ENCODE measurements at regions not wholly inside any gene's neighbourhood (a gene's known extent, or its start where the extent isn't known, plus 50 kb on each side); places are given as distances from the start of the nearest gene placed in this dataset.
A peak's percentile ranks its signal among the peaks of the same experiment; 100 is the strongest.
"Not testable (repeated sequence)": the region's sequence is repeated elsewhere in the genome, so short reads cannot be mapped to it uniquely, and the experiment has no call there.

- ChIA-PET POLR2A (interaction anchor here (1.2 kb wide), 1 partner anchor 1746 kb away, joined by 3 read pairs; no protein-coding TSS in a partner anchor), CTCF (no interaction called here)
- no peak overlapping the region for H3K4me3 Mint-ChIP-seq
- H3K27me3 Mint-ChIP-seq, result no peaks in the 10 kb centered on the region
- H3K27ac Mint-ChIP-seq, result no peak overlapping the region
- no peak for DNase-seq
- H3K9me3 Mint-ChIP-seq, result no peaks in the 10 kb centered on the region
- no peaks in the 10 kb centered on the region for H3K4me1 Mint-ChIP-seq (ENCODE audit: low read depth)
- intact Hi-C loops (cut with micrococcal nuclease), result no loop called here
- H3K36me3 Mint-ChIP-seq, result no peaks in the 10 kb centered on the region
Measured at GRCh38 chr2:128594953-128595677, 276.4 kb upstream of the HS6ST1 start.

GRCh38 chr2:128595763-128596395 is 277.2 kb upstream of the HS6ST1 start:
- no peak for DNase-seq

GRCh38 chr2:128596396-128597120 is 277.9 kb upstream of the HS6ST1 start:
- intact Hi-C loops (cut with micrococcal nuclease), result no loop called here
- Mint-ChIP-seq H3K27me3 (no peaks in the 10 kb centered on the region), H3K9me3 (no peaks in the 10 kb centered on the region), H3K27ac (no peak overlapping the region), H3K4me3 (no peak overlapping the region), H3K36me3 (no peaks in the 10 kb centered on the region), H3K4me1 (ENCODE audit: low read depth) (no peaks in the 10 kb centered on the region)
- no peak for DNase-seq
- ChIA-PET POLR2A (interaction anchor here (1.2 kb wide), 1 partner anchor 1744 kb away, joined by 3 read pairs; no protein-coding TSS in a partner anchor), CTCF (no interaction called here)

More at GRCh38 chr2:128595763-128596395, 277.2 kb upstream of the HS6ST1 start:
- Mint-ChIP-seq H3K9me3 (no peaks in the 10 kb centered on the region), H3K27ac (no peak overlapping the region), H3K36me3 (no peaks in the 10 kb centered on the region), H3K4me3 (no peak overlapping the region), H3K27me3 (no peaks in the 10 kb centered on the region), H3K4me1 (ENCODE audit: low read depth) (no peaks in the 10 kb centered on the region)
- POLR2A ChIA-PET, result interaction anchor here (1.2 kb wide), 1 partner anchor 1745 kb away, joined by 3 read pairs; no protein-coding TSS in a partner anchor
- CTCF ChIA-PET, result no interaction called here
- intact Hi-C loops (cut with micrococcal nuclease), result no loop called here

DNA sequence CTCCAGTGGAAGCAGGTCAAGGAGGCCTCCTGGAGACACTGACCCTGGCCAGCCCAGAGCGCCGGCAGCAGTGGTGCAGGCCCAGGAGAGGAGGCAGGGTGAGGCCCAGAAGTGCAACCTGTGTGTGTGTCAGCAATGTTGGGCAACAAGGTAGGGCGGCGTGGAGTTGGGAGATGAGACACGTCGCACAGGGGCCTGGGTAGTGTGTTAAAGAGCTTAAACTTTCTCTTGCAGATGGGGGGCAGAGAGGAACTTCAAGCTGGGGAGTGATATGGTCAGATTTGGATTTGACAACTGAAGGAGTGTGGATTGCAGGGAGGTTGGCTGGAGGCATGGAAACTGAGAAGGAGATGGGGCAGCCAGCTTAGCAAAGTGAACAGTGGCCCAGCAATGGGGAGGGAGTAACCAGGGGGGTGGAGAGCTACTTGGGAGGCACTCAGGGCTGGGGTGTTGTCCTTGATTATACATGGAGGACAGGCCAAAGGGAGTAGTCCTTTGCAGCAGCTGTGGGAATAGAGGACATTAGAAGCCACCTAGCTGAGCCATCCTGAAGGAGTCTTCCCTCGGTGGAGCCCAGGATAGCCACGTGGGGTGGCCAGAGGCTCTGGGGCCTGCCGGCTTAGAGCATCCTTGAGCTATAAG is 278.6 kb upstream of the HS6ST1 start:
- no peak for DNase-seq
- no peaks in the 10 kb centered on the region for H3K4me1 Mint-ChIP-seq (ENCODE audit: low read depth)
- CTCF ChIA-PET, result no interaction called here
- no peak overlapping the region for H3K4me3 Mint-ChIP-seq
- no peaks in the 10 kb centered on the region for H3K36me3 Mint-ChIP-seq
- H3K9me3 Mint-ChIP-seq, result no peaks in the 10 kb centered on the region
- intact Hi-C loops (cut with micrococcal nuclease), result no loop called here
- H3K27ac Mint-ChIP-seq, result no peak overlapping the region
- POLR2A ChIA-PET, result no interaction called here
- H3K27me3 Mint-ChIP-seq, result no peaks in the 10 kb centered on the region

DNA sequence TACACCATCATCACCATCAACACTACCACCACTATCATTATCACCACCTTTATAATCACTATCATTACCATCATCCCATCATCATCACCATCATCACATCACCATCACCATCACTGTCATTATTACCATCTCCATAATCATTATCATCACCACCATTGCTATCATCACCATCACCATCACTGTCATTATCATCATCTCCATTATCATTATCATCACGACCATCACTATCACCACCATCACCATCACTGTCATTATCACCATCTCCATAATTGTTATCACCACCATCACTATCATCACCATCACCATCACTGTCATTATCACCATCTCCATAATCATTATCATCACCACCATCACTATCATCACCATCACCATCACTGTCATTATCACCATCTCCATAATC is 279.6 kb upstream of the HS6ST1 start:
- H3K9me3 Mint-ChIP-seq; intact Hi-C loops (cut with micrococcal nuclease); H3K27me3 Mint-ChIP-seq; DNase-seq; H3K4me3 Mint-ChIP-seq; POLR2A ChIA-PET; H3K36me3 Mint-ChIP-seq; H3K4me1 Mint-ChIP-seq (ENCODE audit: low read depth); H3K27ac Mint-ChIP-seq; CTCF ChIA-PET: not testable (repeated sequence)

DNA sequence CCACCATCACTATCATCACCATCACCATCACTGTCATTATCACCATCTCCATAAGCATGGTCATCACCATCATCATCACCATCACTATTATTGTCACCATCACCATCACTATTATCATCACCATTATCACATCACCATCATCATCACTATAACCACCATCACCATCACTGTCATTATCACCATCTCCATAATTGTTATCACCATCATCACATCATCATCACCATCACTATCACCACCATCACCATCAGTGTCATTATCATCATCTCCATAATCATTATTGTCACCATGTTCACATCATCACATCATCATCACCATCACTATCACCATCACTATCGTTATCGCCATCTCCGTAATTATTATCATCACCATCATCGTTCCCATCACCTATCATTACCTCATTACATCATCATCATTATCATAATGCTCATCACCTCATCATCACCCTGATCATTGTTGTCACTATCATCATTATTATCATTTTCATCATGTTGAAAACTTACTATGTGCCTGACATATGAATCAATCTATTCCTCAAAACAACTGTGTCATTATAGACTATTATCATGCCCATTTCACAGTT is 280.3 kb upstream of the HS6ST1 start:
- POLR2A ChIA-PET, result no interaction called here
- no peaks in the 10 kb centered on the region for H3K4me1 Mint-ChIP-seq (ENCODE audit: low read depth)
- intact Hi-C loops (cut with micrococcal nuclease), result no loop called here
- no peaks in the 10 kb centered on the region for H3K36me3 Mint-ChIP-seq
- no peaks in the 10 kb centered on the region for H3K27me3 Mint-ChIP-seq
- H3K4me3 Mint-ChIP-seq, result no peak overlapping the region
- no peaks in the 10 kb centered on the region for H3K9me3 Mint-ChIP-seq
- no peak for DNase-seq
- CTCF ChIA-PET, result no interaction called here
- H3K27ac Mint-ChIP-seq, result no peak overlapping the region

DNA sequence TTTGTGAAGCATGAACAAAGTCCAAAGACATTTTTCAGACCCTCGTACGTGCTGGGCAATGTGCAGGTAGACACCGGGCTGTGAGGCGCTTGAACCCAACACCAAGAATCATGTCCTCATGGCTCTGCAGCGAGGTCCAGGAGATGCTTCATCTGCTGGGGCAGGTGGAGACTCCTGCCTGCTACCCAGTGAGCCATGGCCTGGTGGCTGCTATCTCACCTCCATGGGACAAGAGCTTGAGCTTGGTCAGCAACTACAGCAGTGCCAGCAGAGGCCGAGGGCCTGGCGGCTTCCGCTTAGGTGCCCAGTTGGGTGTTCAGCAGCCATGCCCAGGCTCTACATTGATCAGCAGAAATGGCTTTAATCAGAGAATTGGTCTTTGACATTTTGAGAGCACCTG is 281.0 kb upstream of the HS6ST1 start:
- Mint-ChIP-seq H3K27ac (no peak overlapping the region), H3K9me3 (no peaks in the 10 kb centered on the region), H3K4me3 (no peak overlapping the region), H3K27me3 (no peaks in the 10 kb centered on the region), H3K4me1 (ENCODE audit: low read depth) (no peaks in the 10 kb centered on the region), H3K36me3 (no peaks in the 10 kb centered on the region)
- intact Hi-C loops (cut with micrococcal nuclease), result no loop called here
- ChIA-PET CTCF (no interaction called here), POLR2A (no interaction called here)
- no peak for DNase-seq

DNA sequence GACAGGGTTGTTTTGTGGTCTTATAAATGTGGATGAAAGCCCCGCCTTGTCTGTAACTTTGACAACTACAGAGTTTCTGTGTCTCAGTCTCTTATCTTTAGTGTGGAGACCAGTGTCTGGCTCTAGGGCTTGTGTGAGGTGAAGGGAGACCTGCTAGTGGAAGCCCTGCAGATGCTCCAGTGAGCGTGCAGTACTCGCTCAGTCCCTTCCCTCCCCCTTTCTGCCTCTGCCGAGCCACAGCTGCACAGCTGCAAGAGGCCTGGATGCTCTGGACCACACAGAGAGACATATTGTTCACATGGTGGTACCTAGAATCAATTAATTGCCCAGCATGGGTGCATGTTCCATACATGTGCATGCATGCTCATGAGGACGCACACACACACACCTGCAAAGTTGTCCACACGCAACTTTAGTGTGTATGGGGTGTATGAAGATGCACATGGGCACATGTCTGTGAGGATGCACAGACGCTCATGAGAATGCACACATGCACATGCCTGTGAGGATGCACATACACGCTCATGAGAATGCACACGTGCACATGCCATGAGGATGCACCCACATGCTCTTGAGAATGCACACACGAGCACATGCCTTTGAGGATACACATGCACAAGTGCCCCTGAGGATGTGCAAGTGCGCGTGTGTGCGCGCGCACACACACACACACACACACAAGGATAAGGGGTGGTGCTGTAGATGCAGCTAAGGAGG is 282.1 kb upstream of the HS6ST1 start:
- Mint-ChIP-seq H3K4me3 (no peak overlapping the region), H3K4me1 (ENCODE audit: low read depth) (no peaks in the 10 kb centered on the region), H3K27me3 (no peaks in the 10 kb centered on the region), H3K27ac (no peak overlapping the region), H3K9me3 (no peaks in the 10 kb centered on the region), H3K36me3 (no peaks in the 10 kb centered on the region)
- DNase-seq, result no peak
- ChIA-PET CTCF (no interaction called here), POLR2A (no interaction called here)
- intact Hi-C loops (cut with micrococcal nuclease), result no loop called here

- H3K36me3 Mint-ChIP-seq, result no peaks in the 10 kb centered on the region
- H3K9me3 Mint-ChIP-seq, result no peaks in the 10 kb centered on the region
- no peaks in the 10 kb centered on the region for H3K4me1 Mint-ChIP-seq (ENCODE audit: low read depth)
- H3K27ac Mint-ChIP-seq, result no peak overlapping the region
- no peaks in the 10 kb centered on the region for H3K27me3 Mint-ChIP-seq
- ChIA-PET POLR2A (no interaction called here), CTCF (no interaction called here)
- DNase-seq, result peak; percentile 2
- no peak overlapping the region for H3K4me3 Mint-ChIP-seq
- intact Hi-C loops (cut with micrococcal nuclease), result no loop called here
Measured at GRCh38 chr2:128601298-128602037, 282.8 kb upstream of the HS6ST1 start.

DNA sequence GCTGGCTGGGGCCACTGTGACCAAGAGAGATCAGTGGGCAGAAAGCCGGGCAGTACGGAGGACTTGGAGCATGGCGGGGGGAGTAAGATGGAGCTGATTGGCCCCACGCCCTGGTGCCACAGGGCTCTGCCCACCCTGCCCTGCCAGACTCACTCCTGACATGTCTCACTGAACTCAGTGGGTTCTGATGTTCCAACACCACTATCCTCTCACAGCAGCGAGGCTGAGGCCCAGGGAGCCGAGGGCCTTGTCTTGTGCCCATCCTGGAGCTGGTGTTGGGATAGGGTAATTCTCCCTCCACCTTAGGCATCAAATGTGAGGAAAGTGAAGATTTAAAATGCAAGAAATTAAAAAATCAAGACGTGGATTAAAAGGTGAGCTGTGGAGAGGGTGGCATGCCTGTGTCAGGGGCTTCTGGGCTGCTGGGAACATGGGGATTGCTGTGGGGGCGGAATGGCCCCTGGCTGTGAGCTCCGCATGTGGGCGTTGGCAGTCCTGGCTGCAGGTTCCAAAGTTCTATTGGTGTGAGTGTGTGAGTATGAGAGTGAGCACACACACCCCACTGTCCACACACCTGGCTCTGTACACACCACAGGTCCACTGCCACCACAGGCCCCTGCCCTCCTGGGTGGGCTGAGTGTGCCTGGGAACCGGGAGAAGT is 283.5 kb upstream of the HS6ST1 start:
- DNase-seq, result no peak
- no peaks in the 10 kb centered on the region for H3K27me3 Mint-ChIP-seq
- no peak overlapping the region for H3K4me3 Mint-ChIP-seq
- intact Hi-C loops (cut with micrococcal nuclease), result no loop called here
- ChIA-PET CTCF (no interaction called here), POLR2A (no interaction called here)
- H3K27ac Mint-ChIP-seq, result no peak overlapping the region
- H3K9me3 Mint-ChIP-seq, result no peaks in the 10 kb centered on the region
- H3K36me3 Mint-ChIP-seq, result no peaks in the 10 kb centered on the region
- no peaks in the 10 kb centered on the region for H3K4me1 Mint-ChIP-seq (ENCODE audit: low read depth)

DNA sequence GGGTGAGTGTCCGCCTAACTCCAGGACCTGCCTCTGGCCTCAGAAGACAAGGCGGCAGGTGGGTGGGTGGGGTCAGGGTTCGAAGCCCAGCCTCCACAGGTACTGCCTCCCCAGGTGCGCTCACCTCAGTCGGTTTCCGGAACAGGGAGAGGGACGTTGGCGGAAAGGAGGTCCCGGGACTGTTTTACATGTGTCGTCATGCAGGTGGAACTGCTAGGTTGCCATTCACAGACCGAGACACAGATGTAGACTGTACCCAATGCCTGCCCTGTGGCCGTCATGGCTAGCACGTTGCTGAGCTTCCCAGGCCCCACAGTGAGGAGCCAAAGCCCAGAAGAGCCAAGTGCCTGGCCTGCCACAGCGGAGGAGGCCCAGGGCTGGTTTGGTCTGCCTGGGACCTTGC is 284.0 kb upstream of the HS6ST1 start:
- Mint-ChIP-seq H3K4me3 (no peak overlapping the region), H3K4me1 (ENCODE audit: low read depth) (no peaks in the 10 kb centered on the region), H3K27me3 (no peaks in the 10 kb centered on the region), H3K9me3 (no peaks in the 10 kb centered on the region), H3K27ac (no peak overlapping the region), H3K36me3 (no peaks in the 10 kb centered on the region)
- intact Hi-C loops (cut with micrococcal nuclease), result no loop called here
- POLR2A ChIA-PET, result no interaction called here
- no peak for DNase-seq
- CTCF ChIA-PET, result no interaction called here

All from activated CD4-positive, alpha-beta memory T cell treated with anti-CD3 and anti-CD28 coated beads for 36 hours (primary cell).